ENCODE measurements at regions not wholly inside any gene's neighbourhood (a gene's known extent, or its start where the extent isn't known, plus 50 kb on each side); places are given as distances from the start of the nearest gene placed in this dataset.

- no peak for TF ChIP-seq CTCF (IDR thresholded peaks at IDR 0.05; ENCODE audit: insufficient read depth, low read depth, low read length, missing control alignments)
- H3K4me3 ChIP-seq (ENCODE audit: low read depth, low read length): no peak overlapping the region
- no peak for DNase-seq (ENCODE audit: low read depth)
Measured at GRCh38 chr1:87647430-87648177, 318.9 kb downstream of the LMO4 start.

GRCh38 chr1:87648323-87649119, 319.8 kb downstream of the LMO4 start:
- TF ChIP-seq CTCF (IDR thresholded peaks at IDR 0.05; ENCODE audit: insufficient read depth, low read depth, low read length, missing control alignments): no peak
- H3K4me3 ChIP-seq (ENCODE audit: low read depth, low read length): no peak overlapping the region
- no peak for DNase-seq (ENCODE audit: low read depth)

- no peak for TF ChIP-seq CTCF (IDR thresholded peaks at IDR 0.05; ENCODE audit: insufficient read depth, low read depth, low read length, missing control alignments)
- H3K4me3 ChIP-seq (ENCODE audit: low read depth, low read length): no peak overlapping the region
- no peak for DNase-seq (ENCODE audit: low read depth)
Measured at GRCh38 chr1:87650306-87650705, 321.6 kb downstream of the LMO4 start.

GRCh38 chr1:87652176-87652575, 323.5 kb downstream of the LMO4 start:
- TF ChIP-seq CTCF (IDR thresholded peaks at IDR 0.05; ENCODE audit: insufficient read depth, low read depth, low read length, missing control alignments): no peak
- DNase-seq (ENCODE audit: low read depth): no peak
- no peak overlapping the region for H3K4me3 ChIP-seq (ENCODE audit: low read depth, low read length)

GRCh38 chr1:87665151-87665550, 336.5 kb downstream of the LMO4 start:
- DNase-seq (ENCODE audit: low read depth): no peak
- no peak for TF ChIP-seq CTCF (IDR thresholded peaks at IDR 0.05; ENCODE audit: insufficient read depth, low read depth, low read length, missing control alignments)
- no peak overlapping the region for H3K4me3 ChIP-seq (ENCODE audit: low read depth, low read length)

GRCh38 chr1:87666681-87667080, 338.0 kb downstream of the LMO4 start:
- H3K4me3 ChIP-seq (ENCODE audit: low read depth, low read length): no peak overlapping the region
- TF ChIP-seq CTCF (IDR thresholded peaks at IDR 0.05; ENCODE audit: insufficient read depth, low read depth, low read length, missing control alignments): no peak
- no peak for DNase-seq (ENCODE audit: low read depth)
